ENCODE measurements at regions not wholly inside any gene's neighbourhood (a gene's known extent, or its start where the extent isn't known, plus 50 kb on each side); places are given as distances from the start of the nearest gene placed in this dataset.

GRCh38 chr6:134457941-134458340 lies 140.0 kb upstream of the SGK1 start:
- H3K4me1 ChIP-seq (ENCODE audit: control insufficient read depth, insufficient read depth, low read length, poor library complexity, severe bottlenecking) = peaks cover 8% of the 10 kb centered on the region
- H3K27ac ChIP-seq (ENCODE audit: low read depth, low read length, severe bottlenecking) = no peak overlapping the region
- no peak overlapping the region for H3K4me3 ChIP-seq (ENCODE audit: extremely low read depth, insufficient read depth, low read length, poor library complexity, severe bottlenecking)
- 69 to 80% methylated on average over 1 to 5 of the region's 5 CpGs for WGBS, 2 experiments (ENCODE audit: insufficient coverage in 2 of 2)
- H3K36me3 ChIP-seq (ENCODE audit: control insufficient read depth, insufficient read depth, low read length) = no peaks in the 10 kb centered on the region
- no peaks in the 10 kb centered on the region for H3K9me3 ChIP-seq (ENCODE audit: control insufficient read depth, low read length)

- H3K9me3 ChIP-seq (ENCODE audit: control insufficient read depth, low read length) = no peaks in the 10 kb centered on the region
- no peak overlapping the region for H3K4me3 ChIP-seq (ENCODE audit: extremely low read depth, insufficient read depth, low read length, poor library complexity, severe bottlenecking)
- no peak overlapping the region for H3K27ac ChIP-seq (ENCODE audit: low read depth, low read length, severe bottlenecking)
- no peaks in the 10 kb centered on the region for H3K36me3 ChIP-seq (ENCODE audit: control insufficient read depth, insufficient read depth, low read length)
- peaks cover 8% of the 10 kb centered on the region for H3K4me1 ChIP-seq (ENCODE audit: control insufficient read depth, insufficient read depth, low read length, poor library complexity, severe bottlenecking)
- no CpG with 5 or more reads among the region's 2 CpGs for WGBS, 2 experiments (ENCODE audit: insufficient coverage in 2 of 2)
Observed at GRCh38 chr6:134456226-134456625, 138.3 kb upstream of the SGK1 start.

GRCh38 chr6:134455319-134455718 lies 137.4 kb upstream of the SGK1 start:
- H3K36me3 ChIP-seq (ENCODE audit: control insufficient read depth, insufficient read depth, low read length) = no peaks in the 10 kb centered on the region
- no peak overlapping the region for H3K4me3 ChIP-seq (ENCODE audit: extremely low read depth, insufficient read depth, low read length, poor library complexity, severe bottlenecking)
- no peaks in the 10 kb centered on the region for H3K9me3 ChIP-seq (ENCODE audit: control insufficient read depth, low read length)
- peaks cover 8% of the 10 kb centered on the region for H3K4me1 ChIP-seq (ENCODE audit: control insufficient read depth, insufficient read depth, low read length, poor library complexity, severe bottlenecking)
- no peak overlapping the region for H3K27ac ChIP-seq (ENCODE audit: low read depth, low read length, severe bottlenecking)
- WGBS, 2 experiments (ENCODE audit: insufficient coverage in 2 of 2) = 60 to 100% methylated on average over 1 of the region's 3 CpGs

- no peaks in the 10 kb centered on the region for H3K36me3 ChIP-seq (ENCODE audit: control insufficient read depth, insufficient read depth, low read length)
- H3K4me1 ChIP-seq (ENCODE audit: control insufficient read depth, insufficient read depth, low read length, poor library complexity, severe bottlenecking) = peaks cover 8% of the 10 kb centered on the region
- H3K4me3 ChIP-seq (ENCODE audit: extremely low read depth, insufficient read depth, low read length, poor library complexity, severe bottlenecking) = no peak overlapping the region
- H3K9me3 ChIP-seq (ENCODE audit: control insufficient read depth, low read length) = no peaks in the 10 kb centered on the region
- 100% methylated on average over 1 of the region's 2 CpGs; no CpG with 5 or more reads in 1 of the 2 experiments for WGBS, 2 experiments (ENCODE audit: insufficient coverage in 2 of 2)
- no peak overlapping the region for H3K27ac ChIP-seq (ENCODE audit: low read depth, low read length, severe bottlenecking)
Observed at GRCh38 chr6:134454794-134455193, 136.9 kb upstream of the SGK1 start.

GRCh38 chr6:134453792-134454510 lies 136.0 kb upstream of the SGK1 start:
- no peaks in the 10 kb centered on the region for H3K36me3 ChIP-seq (ENCODE audit: control insufficient read depth, insufficient read depth, low read length)
- no peaks in the 10 kb centered on the region for H3K9me3 ChIP-seq (ENCODE audit: control insufficient read depth, low read length)
- peaks cover 8% of the 10 kb centered on the region for H3K4me1 ChIP-seq (ENCODE audit: control insufficient read depth, insufficient read depth, low read length, poor library complexity, severe bottlenecking)
- H3K4me3 ChIP-seq (ENCODE audit: extremely low read depth, insufficient read depth, low read length, poor library complexity, severe bottlenecking) = no peak overlapping the region
- no peak overlapping the region for H3K27ac ChIP-seq (ENCODE audit: low read depth, low read length, severe bottlenecking)
- 66 to 95% methylated on average over 2 to 4 of the region's 5 CpGs for WGBS, 2 experiments (ENCODE audit: insufficient coverage in 2 of 2)

GRCh38 chr6:134452906-134453305 lies 135.0 kb upstream of the SGK1 start:
- peaks cover 8% of the 10 kb centered on the region for H3K4me1 ChIP-seq (ENCODE audit: control insufficient read depth, insufficient read depth, low read length, poor library complexity, severe bottlenecking)
- H3K27ac ChIP-seq (ENCODE audit: low read depth, low read length, severe bottlenecking) = no peak overlapping the region
- H3K4me3 ChIP-seq (ENCODE audit: extremely low read depth, insufficient read depth, low read length, poor library complexity, severe bottlenecking) = no peak overlapping the region
- WGBS, 2 experiments (ENCODE audit: insufficient coverage in 2 of 2) = 83% methylated on average over 2 of the region's 3 CpGs; no CpG with 5 or more reads in 1 of the 2 experiments
- H3K9me3 ChIP-seq (ENCODE audit: control insufficient read depth, low read length) = no peaks in the 10 kb centered on the region
- no peaks in the 10 kb centered on the region for H3K36me3 ChIP-seq (ENCODE audit: control insufficient read depth, insufficient read depth, low read length)

- Histone ChIP-seq H3K27ac (ENCODE audit: low read depth, low read length, severe bottlenecking) (no peak overlapping the region), H3K4me3 (ENCODE audit: extremely low read depth, insufficient read depth, low read length, poor library complexity, severe bottlenecking) (no peak overlapping the region), H3K9me3 (ENCODE audit: control insufficient read depth, low read length) (no peaks in the 10 kb centered on the region), H3K36me3 (ENCODE audit: control insufficient read depth, insufficient read depth, low read length) (no peaks in the 10 kb centered on the region), H3K4me1 (ENCODE audit: control insufficient read depth, insufficient read depth, low read length, poor library complexity, severe bottlenecking) (peaks cover 8% of the 10 kb centered on the region)
- 80 to 100% methylated on average over 1 of the region's 1 CpG for WGBS, 2 experiments (ENCODE audit: insufficient coverage in 2 of 2)
Observed at GRCh38 chr6:134451529-134451928, 133.6 kb upstream of the SGK1 start.

GRCh38 chr6:134449781-134450180 lies 131.9 kb upstream of the SGK1 start:
- Histone ChIP-seq H3K4me1 (ENCODE audit: control insufficient read depth, insufficient read depth, low read length, poor library complexity, severe bottlenecking) (peaks cover 8% of the 10 kb centered on the region), H3K36me3 (ENCODE audit: control insufficient read depth, insufficient read depth, low read length) (no peaks in the 10 kb centered on the region), H3K4me3 (ENCODE audit: extremely low read depth, insufficient read depth, low read length, poor library complexity, severe bottlenecking) (no peak overlapping the region), H3K9me3 (ENCODE audit: control insufficient read depth, low read length) (no peaks in the 10 kb centered on the region), H3K27ac (ENCODE audit: low read depth, low read length, severe bottlenecking) (no peak overlapping the region)
- WGBS, 2 experiments (ENCODE audit: insufficient coverage in 2 of 2) = 100% methylated on average over 2 of the region's 2 CpGs

GRCh38 chr6:134449004-134449403 lies 131.1 kb upstream of the SGK1 start:
- 83 to 100% methylated on average over 1 of the region's 1 CpG for WGBS, 2 experiments (ENCODE audit: insufficient coverage in 2 of 2)
- no peak overlapping the region for H3K4me3 ChIP-seq (ENCODE audit: extremely low read depth, insufficient read depth, low read length, poor library complexity, severe bottlenecking)
- peaks cover 5% of the 10 kb centered on the region for H3K4me1 ChIP-seq (ENCODE audit: control insufficient read depth, insufficient read depth, low read length, poor library complexity, severe bottlenecking)
- no peak overlapping the region for H3K27ac ChIP-seq (ENCODE audit: low read depth, low read length, severe bottlenecking)
- no peaks in the 10 kb centered on the region for H3K36me3 ChIP-seq (ENCODE audit: control insufficient read depth, insufficient read depth, low read length)
- no peaks in the 10 kb centered on the region for H3K9me3 ChIP-seq (ENCODE audit: control insufficient read depth, low read length)

- Histone ChIP-seq H3K27ac (ENCODE audit: low read depth, low read length, severe bottlenecking) (no peak overlapping the region), H3K4me1 (ENCODE audit: control insufficient read depth, insufficient read depth, low read length, poor library complexity, severe bottlenecking) (peaks cover 2% of the 10 kb centered on the region), H3K36me3 (ENCODE audit: control insufficient read depth, insufficient read depth, low read length) (no peaks in the 10 kb centered on the region), H3K9me3 (ENCODE audit: control insufficient read depth, low read length) (no peaks in the 10 kb centered on the region), H3K4me3 (ENCODE audit: extremely low read depth, insufficient read depth, low read length, poor library complexity, severe bottlenecking) (no peak overlapping the region)
- WGBS, 2 experiments (ENCODE audit: insufficient coverage in 2 of 2) = 86 to 100% methylated on average over 1 of the region's 3 CpGs
Observed at GRCh38 chr6:134447883-134448387, 130.0 kb upstream of the SGK1 start.

GRCh38 chr6:134447423-134447822 lies 129.5 kb upstream of the SGK1 start:
- H3K27ac ChIP-seq (ENCODE audit: low read depth, low read length, severe bottlenecking) = no peak overlapping the region
- H3K9me3 ChIP-seq (ENCODE audit: control insufficient read depth, low read length) = no peaks in the 10 kb centered on the region
- H3K4me1 ChIP-seq (ENCODE audit: control insufficient read depth, insufficient read depth, low read length, poor library complexity, severe bottlenecking) = peaks cover 7% of the 10 kb centered on the region
- no peaks in the 10 kb centered on the region for H3K36me3 ChIP-seq (ENCODE audit: control insufficient read depth, insufficient read depth, low read length)
- no peak overlapping the region for H3K4me3 ChIP-seq (ENCODE audit: extremely low read depth, insufficient read depth, low read length, poor library complexity, severe bottlenecking)
- 100% methylated on average over 1 of the region's 3 CpGs; no CpG with 5 or more reads in 1 of the 2 experiments for WGBS, 2 experiments (ENCODE audit: insufficient coverage in 2 of 2)

All from mesodermal cell (in vitro differentiated cells).